Osteocyte (in vitro differentiated cells): ENCODE measurements at regions not wholly inside any gene's neighbourhood (a gene's known extent, or its start where the extent isn't known, plus 50 kb on each side); places are given as distances from the start of the nearest gene placed in this dataset.

Experiments
- DNase-seq: peaks from one replicate; pipeline ENCODE4 v3.0.0; 2021; ENCODE audit warnings: mixed read lengths; ENCODE audit not compliant: unreplicated experiment; ENCODE audit errors: extremely low spot score
- H3K27ac Mint-ChIP-seq: one replicate; pipeline ENCODE4 v1.8.0; 2021; ENCODE audit warnings: mild to moderate bottlenecking, mixed read lengths; ENCODE audit not compliant: unreplicated experiment
- H3K27me3 Mint-ChIP-seq: one replicate; pipeline ENCODE4 v1.8.0; 2021; ENCODE audit warnings: mixed read lengths; ENCODE audit not compliant: unreplicated experiment
- H3K36me3 Mint-ChIP-seq: one replicate; pipeline ENCODE4 v1.8.0; 2021; ENCODE audit warnings: mixed read lengths; ENCODE audit not compliant: unreplicated experiment
- H3K4me1 Mint-ChIP-seq: one replicate; pipeline ENCODE4 v1.8.0; 2021; ENCODE audit warnings: mixed read lengths; ENCODE audit not compliant: unreplicated experiment
- H3K4me3 Mint-ChIP-seq: one replicate; pipeline ENCODE4 v1.8.0; 2021; ENCODE audit warnings: mild to moderate bottlenecking, moderate library complexity, mixed read lengths; ENCODE audit not compliant: unreplicated experiment
- H3K9me3 Mint-ChIP-seq: one replicate; pipeline ENCODE4 v1.8.0; 2021; ENCODE audit warnings: mixed read lengths; ENCODE audit not compliant: unreplicated experiment
- TF ChIP-seq, protein P1 (sequence below): fragments of 200-600 bp; sonication (generic); IDR thresholded peaks from 2 replicates; pipeline ENCODE4 v1.5.0; 2021; ENCODE audit warnings: antibody characterized with exemption, mild to moderate bottlenecking, moderate library complexity

GRCh38 chr3:171965067-171965712 is 74.2 kb upstream of the FNDC3B start:
- no peaks in the 10 kb centered on the region for H3K27me3 Mint-ChIP-seq
- no peak for DNase-seq
- peaks cover 38% of the 10 kb centered on the region for H3K4me1 Mint-ChIP-seq
- H3K9me3 Mint-ChIP-seq: peaks cover 9% of the 10 kb centered on the region
- no peaks in the 10 kb centered on the region for H3K36me3 Mint-ChIP-seq
- TF ChIP-seq, protein P1, sequence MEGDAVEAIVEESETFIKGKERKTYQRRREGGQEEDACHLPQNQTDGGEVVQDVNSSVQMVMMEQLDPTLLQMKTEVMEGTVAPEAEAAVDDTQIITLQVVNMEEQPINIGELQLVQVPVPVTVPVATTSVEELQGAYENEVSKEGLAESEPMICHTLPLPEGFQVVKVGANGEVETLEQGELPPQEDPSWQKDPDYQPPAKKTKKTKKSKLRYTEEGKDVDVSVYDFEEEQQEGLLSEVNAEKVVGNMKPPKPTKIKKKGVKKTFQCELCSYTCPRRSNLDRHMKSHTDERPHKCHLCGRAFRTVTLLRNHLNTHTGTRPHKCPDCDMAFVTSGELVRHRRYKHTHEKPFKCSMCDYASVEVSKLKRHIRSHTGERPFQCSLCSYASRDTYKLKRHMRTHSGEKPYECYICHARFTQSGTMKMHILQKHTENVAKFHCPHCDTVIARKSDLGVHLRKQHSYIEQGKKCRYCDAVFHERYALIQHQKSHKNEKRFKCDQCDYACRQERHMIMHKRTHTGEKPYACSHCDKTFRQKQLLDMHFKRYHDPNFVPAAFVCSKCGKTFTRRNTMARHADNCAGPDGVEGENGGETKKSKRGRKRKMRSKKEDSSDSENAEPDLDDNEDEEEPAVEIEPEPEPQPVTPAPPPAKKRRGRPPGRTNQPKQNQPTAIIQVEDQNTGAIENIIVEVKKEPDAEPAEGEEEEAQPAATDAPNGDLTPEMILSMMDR: no peak
- H3K4me3 Mint-ChIP-seq: no peak overlapping the region
- peak overlapping the region; percentile 5 for H3K27ac Mint-ChIP-seq

- Mint-ChIP-seq H3K4me1 (peaks cover 41% of the 10 kb centered on the region), H3K9me3 (peaks cover 9% of the 10 kb centered on the region), H3K36me3 (no peaks in the 10 kb centered on the region), H3K27ac (peak overlapping the region; percentile 88), H3K27me3 (no peaks in the 10 kb centered on the region), H3K4me3 (no peak overlapping the region)
- TF ChIP-seq, protein P1: no peak
- DNase-seq: no peak
Measured at GRCh38 chr3:171966533-171967136, 72.7 kb upstream of the FNDC3B start.

DNA sequence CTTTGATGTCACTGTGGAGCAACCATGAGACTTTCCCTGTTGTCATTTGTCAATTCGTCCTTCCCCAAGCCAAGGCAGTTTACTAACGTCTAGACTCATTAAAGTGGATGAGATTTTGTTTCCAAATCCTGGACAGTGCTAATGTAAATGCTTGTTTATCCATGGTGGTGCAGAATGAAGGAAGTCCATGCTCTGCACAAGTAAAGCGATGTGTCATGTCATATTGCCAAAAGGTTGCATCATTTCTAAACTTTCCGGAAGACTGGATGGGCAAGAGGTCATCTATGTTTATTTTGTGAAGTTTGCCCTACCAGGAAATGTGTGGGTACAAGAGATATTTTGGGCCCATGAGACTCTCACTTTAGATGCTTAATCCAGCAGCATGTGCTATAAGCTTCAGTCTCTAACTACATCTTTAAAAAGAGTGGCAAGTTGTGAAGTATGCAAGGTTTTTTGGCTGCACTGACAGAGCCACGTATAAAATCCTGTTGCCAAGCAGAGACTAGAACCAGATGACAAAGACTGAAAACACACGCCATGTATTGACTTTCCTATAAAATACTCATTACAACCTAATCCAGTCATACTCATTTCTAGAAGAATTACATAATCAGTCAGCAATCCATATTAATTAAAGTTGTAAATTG is 72.1 kb upstream of the FNDC3B start:
- TF ChIP-seq, protein P1: no peak
- peaks cover 9% of the 10 kb centered on the region for H3K9me3 Mint-ChIP-seq
- no peaks in the 10 kb centered on the region for H3K27me3 Mint-ChIP-seq
- peak overlapping the region; percentile 88 for H3K27ac Mint-ChIP-seq
- no peak for DNase-seq
- H3K4me1 Mint-ChIP-seq: peaks cover 41% of the 10 kb centered on the region
- no peaks in the 10 kb centered on the region for H3K36me3 Mint-ChIP-seq
- no peak overlapping the region for H3K4me3 Mint-ChIP-seq

DNA sequence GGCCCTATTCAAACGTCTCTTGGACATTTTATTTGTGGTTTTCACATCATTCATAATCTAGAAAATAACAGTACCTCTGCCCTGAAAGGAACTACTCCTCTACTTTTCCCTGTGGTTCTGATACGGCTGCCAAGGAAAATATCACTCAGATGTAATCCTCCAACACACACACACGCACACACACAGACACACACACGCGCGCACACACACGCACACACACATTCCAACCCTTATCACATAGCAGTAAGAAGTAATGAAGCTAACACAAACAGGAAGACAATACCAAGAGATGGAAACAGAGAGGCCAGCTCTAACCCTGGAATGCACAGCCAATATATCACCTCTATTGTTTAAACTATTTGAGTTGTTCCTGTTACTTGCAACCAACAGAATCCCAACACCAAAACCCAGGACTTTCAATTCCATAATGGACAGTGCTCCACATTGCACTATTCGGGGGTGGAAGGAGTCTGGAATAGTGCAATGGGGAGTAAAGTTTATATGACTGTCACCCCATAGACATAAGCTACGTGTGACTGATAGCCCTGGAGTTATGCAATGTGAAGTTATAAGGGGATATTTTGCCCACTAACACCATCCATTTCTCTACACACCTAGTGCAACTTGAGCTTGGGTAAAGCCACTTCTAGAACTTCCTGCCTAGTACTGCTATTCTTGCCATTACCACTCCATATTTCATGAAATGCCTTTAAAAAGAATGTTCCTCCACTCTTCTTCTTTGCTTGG is 71.3 kb upstream of the FNDC3B start:
- H3K9me3 Mint-ChIP-seq: peaks cover 9% of the 10 kb centered on the region
- TF ChIP-seq, protein P1: no peak
- no peaks in the 10 kb centered on the region for H3K27me3 Mint-ChIP-seq
- peaks cover 49% of the 10 kb centered on the region for H3K4me1 Mint-ChIP-seq
- H3K36me3 Mint-ChIP-seq: no peaks in the 10 kb centered on the region
- peak overlapping the region; percentile 88 for H3K27ac Mint-ChIP-seq
- no peak for DNase-seq
- H3K4me3 Mint-ChIP-seq: no peak overlapping the region
